B cell (primary cell): ENCODE measurements at regions not wholly inside any gene's neighbourhood (a gene's known extent, or its start where the extent isn't known, plus 50 kb on each side); places are given as distances from the start of the nearest gene placed in this dataset.

ENCODE experiments used
- ATAC-seq: fragments of 200-7000 bp; cut with Tn5 transposase; one replicate; pipeline ENCODE4 v1.10.0; 2021; ENCODE audit warnings: low read depth, mild to moderate bottlenecking, moderate number of reproducible peaks, moderate library complexity
- CTCF ChIA-PET: fragments of 350-600 bp; sonication (Branson Sonifier 250); formaldehyde crosslinking; loops from one replicate; lab custom pipeline; 2021; ENCODE audit warnings: antibody characterized with exemption, inconsistent platforms; lab: Charles Lee
- POLR2A ChIA-PET: fragments of 350-600 bp; sonication (Branson Sonifier 250); formaldehyde crosslinking; loops from one replicate; lab custom pipeline; 2021; ENCODE audit warnings: antibody characterized with exemption; lab: Charles Lee
- DNase-seq: peaks from one replicate; pipeline ENCODE4 v3.0.0; 2013
- H2AFZ ChIP-seq: 2 replicates; pipeline ENCODE4 v1.6.1; 2012; ENCODE audit warnings: mild to moderate bottlenecking, low read depth, low read length; ENCODE audit not compliant: insufficient read depth, poor library complexity, severe bottlenecking
- H3K27ac ChIP-seq, 2 donors: 1 replicate in 1 of 2; 2 replicates in 1 of 2; pipeline ENCODE4 v1.5.1; 2012 to 2013; ENCODE audit warnings: low read length in 2 of 2, mild to moderate bottlenecking in 2 of 2, moderate library complexity in 1 of 2
- H3K27me3 ChIP-seq, 4 experiments: fragments of 200-600 bp in 1 of 4; sonication (generic) in 1 of 4; replicated peaks in 1 of 4; 1 replicate in 2 of 4; 2 replicates in 2 of 4; pipeline versions ENCODE4 v1.6.1 to v1.7.0; 2013 to 2016; ENCODE audit warnings: low read length in 3 of 4, mild to moderate bottlenecking in 2 of 4, mixed read lengths in 1 of 4, moderate library complexity in 1 of 4; ENCODE audit not compliant: insufficient read depth in 4 of 4, control insufficient read depth in 3 of 4; ENCODE audit errors: control extremely low read depth in 1 of 4
- H3K36me3 ChIP-seq, 2 experiments: replicated peaks in 1 of 2; 1 replicate in 1 of 2; 2 replicates in 1 of 2; pipeline versions ENCODE4 v1.6.1 to v1.7.1; 2013; ENCODE audit warnings: low read length in 1 of 2; ENCODE audit not compliant: insufficient read depth in 2 of 2, control insufficient read depth in 1 of 2; ENCODE audit errors: control extremely low read depth in 1 of 2, extremely low read depth in 1 of 2
- H3K4me1 ChIP-seq, 2 donors: fragments of 200-600 bp in 1 of 2; sonication (generic) in 1 of 2; 1 replicate in 1 of 2; 2 replicates in 1 of 2; pipeline versions ENCODE4 v1.5.1 to v1.6.1; 2013 to 2017; ENCODE audit warnings: low read length in 2 of 2; ENCODE audit not compliant: control insufficient read depth in 2 of 2, insufficient read depth in 2 of 2
- H3K4me2 ChIP-seq: replicated peaks from 2 replicates; pipeline ENCODE3; 2012; ENCODE audit warnings: mild to moderate bottlenecking, low read depth, low read length; ENCODE audit not compliant: poor library complexity, severe bottlenecking
- H3K4me3 ChIP-seq, 5 experiments: fragments of 200-600 bp in 1 of 5; sonication (generic) in 1 of 5; 1 replicate in 3 of 5; 2 replicates in 2 of 5; pipeline versions ENCODE4 v1.5.1 to v1.7.0; 2011 to 2016; ENCODE audit warnings: low read length in 4 of 5, mild to moderate bottlenecking in 4 of 5, low read depth in 2 of 5, control low read depth in 1 of 5, moderate library complexity in 1 of 5; ENCODE audit not compliant: insufficient read depth in 1 of 5; ENCODE audit errors: control extremely low read depth in 1 of 5, extremely low read depth in 1 of 5
- H3K79me2 ChIP-seq: fragments of 200-600 bp; sonication (generic); one replicate; pipeline ENCODE4 v1.6.0; 2016; ENCODE audit warnings: low read length; ENCODE audit not compliant: control insufficient read depth, insufficient read depth
- H3K9ac ChIP-seq: fragments of 200-600 bp; sonication (generic); 2 replicates; pipeline ENCODE4 v1.6.1; 2017; ENCODE audit warnings: mild to moderate bottlenecking, low read length, moderate library complexity
- H3K9me3 ChIP-seq, 3 donors: one replicate each; pipeline versions ENCODE4 v1.6.1 to v1.7.1; 2013; ENCODE audit warnings: low read length in 2 of 3; ENCODE audit not compliant: control insufficient read depth in 2 of 3, insufficient read depth in 1 of 3; ENCODE audit errors: control extremely low read depth in 1 of 3
- H4K20me1 ChIP-seq: 2 replicates; pipeline ENCODE4 v1.6.0; 2012; ENCODE audit warnings: mild to moderate bottlenecking, low read length; ENCODE audit not compliant: insufficient read depth, control insufficient read depth, poor library complexity, severe bottlenecking
- H3K27ac Mint-ChIP-seq: one replicate; pipeline ENCODE4 v1.8.0; 2021; ENCODE audit warnings: mixed read lengths
- H3K27me3 Mint-ChIP-seq: one replicate; pipeline ENCODE4 v1.8.0; 2021; ENCODE audit warnings: mixed read lengths
- H3K4me1 Mint-ChIP-seq: one replicate; pipeline ENCODE4 v1.8.0; 2021; ENCODE audit warnings: mixed read lengths
- H3K4me3 Mint-ChIP-seq: one replicate; pipeline ENCODE4 v1.8.0; 2021; ENCODE audit warnings: mixed read lengths
- H3K9me3 Mint-ChIP-seq: one replicate; pipeline ENCODE4 v1.8.0; 2022; ENCODE audit warnings: mixed read lengths; ENCODE audit not compliant: insufficient read depth
- CTCF ChIP-seq: fragments of 200-600 bp; IDR thresholded peaks from one replicate; pipeline ENCODE4 v1.8.0; 2022; ENCODE audit warnings: antibody characterized with exemption, mild to moderate bottlenecking
- EZH2 ChIP-seq: IDR thresholded peaks from 2 replicates; pipeline ENCODE4 v1.6.1; 2012; ENCODE audit warnings: borderline replicate concordance, low read depth, mild to moderate bottlenecking, moderate library complexity, low read length; ENCODE audit not compliant: insufficient read depth, poor library complexity, severe bottlenecking
- WGBS: methylation state at CpG from one replicate; pipeline ENCODE4 v1.1.5; 2013; ENCODE audit warnings: missing lambda C conversion rate; ENCODE audit not compliant: insufficient coverage; 5-methylcytosine and 5-hydroxymethylcytosine counted together
- intact Hi-C: fragments of 100-400 bp; cut with micrococcal nuclease; formaldehyde crosslinking; loops from one replicate; pipeline ENCODE4 v1.10.0; 2022

DNA sequence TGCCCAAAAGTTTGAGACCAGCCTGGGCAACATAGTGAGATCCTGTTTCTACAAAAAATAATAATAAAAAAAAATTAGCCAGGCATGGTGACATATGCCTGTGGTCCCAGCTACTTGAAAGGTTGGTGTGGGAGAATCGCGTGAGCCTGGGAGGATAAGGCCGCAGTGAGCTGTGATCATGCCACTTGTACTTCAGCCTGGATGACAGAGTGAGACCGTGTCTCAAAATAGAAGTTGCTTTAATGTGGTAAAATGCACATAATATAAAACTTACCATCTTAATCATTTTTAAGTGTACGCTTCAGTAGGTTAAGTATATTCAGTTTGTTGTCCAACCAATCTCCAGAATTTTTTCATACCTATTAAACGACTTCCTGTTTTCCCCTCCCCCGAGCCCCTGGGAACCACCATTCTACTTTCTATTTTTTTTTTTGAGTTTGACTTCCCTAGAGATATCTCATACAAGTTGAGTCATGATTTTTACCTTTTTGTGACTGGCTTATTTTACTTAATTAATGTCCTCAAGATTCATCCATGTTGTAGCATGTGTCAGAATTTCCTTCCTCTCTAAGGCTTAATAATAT, 120.1 kb upstream of the POC5 start:
- CTCF ChIA-PET: no interaction called here
- peaks cover 5% of the 10 kb centered on the region for H3K27me3 Mint-ChIP-seq
- no peak overlapping the region for H3K4me3 Mint-ChIP-seq
- Histone ChIP-seq H2AFZ (no peak overlapping the region), H3K4me3 (no peak overlapping the region), H3K9me3 (no peaks in the 10 kb centered on the region), H3K79me2 (no peaks in the 10 kb centered on the region), H4K20me1 (no peaks in the 10 kb centered on the region), H3K27me3 (no peaks in the 10 kb centered on the region), H3K36me3 (no peaks in the 10 kb centered on the region), H3K9ac (no peak overlapping the region), H3K4me1 (peaks cover 6 to 11% of the 10 kb centered on the region in 2 donors), H3K4me2 (no peak overlapping the region), H3K27ac (no peak overlapping the region)
- peaks cover 15% of the 10 kb centered on the region for H3K4me1 Mint-ChIP-seq
- ATAC-seq (no peak), DNase-seq (no peak)
- no CpG with 5 or more reads among the region's 7 CpGs for WGBS
- H3K9me3 Mint-ChIP-seq: peaks cover 3% of the 10 kb centered on the region
- POLR2A ChIA-PET: no interaction called here
- intact Hi-C loops: no loop called here
- H3K27ac Mint-ChIP-seq: no peak overlapping the region
- TF ChIP-seq CTCF (no peak), EZH2 (no peak)

- CTCF ChIA-PET: no interaction called here
- H4K20me1 ChIP-seq: no peaks in the 10 kb centered on the region
- no peak overlapping the region for H3K27ac Mint-ChIP-seq
- WGBS: 100% methylated on average over 11 of the region's 11 CpGs
- peaks cover 9% of the 10 kb centered on the region for H3K27me3 Mint-ChIP-seq
- H3K4me1 ChIP-seq: no peaks in the 10 kb centered on the region
- H3K79me2 ChIP-seq: no peaks in the 10 kb centered on the region
- no peak overlapping the region for H3K4me3 ChIP-seq
- H3K4me1 Mint-ChIP-seq: peaks cover 4% of the 10 kb centered on the region
- TF ChIP-seq EZH2: no peak
- no peak for TF ChIP-seq CTCF
- H3K9ac ChIP-seq: no peak overlapping the region
- no peak overlapping the region for H3K4me2 ChIP-seq
- H2AFZ ChIP-seq: no peak overlapping the region
- DNase-seq (no peak), ATAC-seq (no peak)
- POLR2A ChIA-PET: no interaction called here
- H3K9me3 Mint-ChIP-seq: no peaks in the 10 kb centered on the region
- H3K27me3 ChIP-seq: no peaks in the 10 kb centered on the region
- H3K36me3 ChIP-seq: no peaks in the 10 kb centered on the region
- H3K9me3 ChIP-seq: no peaks in the 10 kb centered on the region
- H3K27ac ChIP-seq: no peak overlapping the region
- H3K4me3 Mint-ChIP-seq: no peak overlapping the region
- intact Hi-C loops: no loop called here
These were observed 114.3 kb upstream of the POC5 start for GRCh38 chr5:75831561-75831960.
